GM18870 (cell line): ENCODE measurements at regions not wholly inside any gene's neighbourhood (a gene's known extent, or its start where the extent isn't known, plus 50 kb on each side); places are given as distances from the start of the nearest gene placed in this dataset.

Experiments used
- ATAC-seq: cut with Tn5 transposase; IDR thresholded peaks from one replicate; pipeline ENCODE4 v1.9.1; 2021; ENCODE audit warnings: moderate library complexity; ENCODE audit not compliant: unreplicated experiment

GRCh38 chr19:31402529-31403316, 53.5 kb upstream of the TSHZ3 start:
- ATAC-seq = no peak

GRCh38 chr19:31406106-31406505, 56.9 kb upstream of the TSHZ3 start:
- ATAC-seq = no peak

- ATAC-seq = no peak
Observed at GRCh38 chr19:31408460-31409124, 59.4 kb upstream of the TSHZ3 start.

GRCh38 chr19:31413353-31413752, 64.1 kb upstream of the TSHZ3 start:
- no peak for ATAC-seq

GRCh38 chr19:31415322-31415721, 66.1 kb upstream of the TSHZ3 start:
- ATAC-seq = no peak

GRCh38 chr19:31416548-31416947, 67.3 kb upstream of the TSHZ3 start:
- no peak for ATAC-seq

- no peak for ATAC-seq
Observed at GRCh38 chr19:31418055-31418454, 68.8 kb upstream of the TSHZ3 start.

- no peak for ATAC-seq
Observed at GRCh38 chr19:31418692-31419430, 69.6 kb upstream of the TSHZ3 start.

- no peak for ATAC-seq
Observed at GRCh38 chr19:31419871-31420445, 70.7 kb upstream of the TSHZ3 start.

- ATAC-seq = no peak
Observed at GRCh38 chr19:31421082-31421481, 71.8 kb upstream of the TSHZ3 start.

- no peak for ATAC-seq
Observed at GRCh38 chr19:31421856-31422255, 72.6 kb upstream of the TSHZ3 start.

GRCh38 chr19:31423896-31424295, 74.7 kb upstream of the TSHZ3 start:
- ATAC-seq = no peak

- ATAC-seq = no peak
Observed at GRCh38 chr19:31424861-31425620, 75.8 kb upstream of the TSHZ3 start.

GRCh38 chr19:31427857-31428256, 78.6 kb upstream of the TSHZ3 start:
- ATAC-seq = no peak

GRCh38 chr19:31430381-31430780, 81.1 kb upstream of the TSHZ3 start:
- no peak for ATAC-seq

- no peak for ATAC-seq
Observed at GRCh38 chr19:31432201-31432810, 83.1 kb upstream of the TSHZ3 start.

GRCh38 chr19:31436121-31436776, 87.0 kb upstream of the TSHZ3 start:
- ATAC-seq = no peak

- ATAC-seq = no peak
Observed at GRCh38 chr19:31438401-31439269, 89.4 kb upstream of the TSHZ3 start.

- no peak for ATAC-seq
Observed at GRCh38 chr19:31439270-31439573, 90.0 kb upstream of the TSHZ3 start.
